Hindlimb muscle (tissue), 1 donor: ENCODE measurements at regions not wholly inside any gene's neighbourhood (a gene's known extent, or its start where the extent isn't known, plus 50 kb on each side); places are given as distances from the start of the nearest gene placed in this dataset.

Experiments
- DNase-seq: peaks from one replicate; pipeline ENCODE4 v3.0.0-alpha.2; 2013

DNA sequence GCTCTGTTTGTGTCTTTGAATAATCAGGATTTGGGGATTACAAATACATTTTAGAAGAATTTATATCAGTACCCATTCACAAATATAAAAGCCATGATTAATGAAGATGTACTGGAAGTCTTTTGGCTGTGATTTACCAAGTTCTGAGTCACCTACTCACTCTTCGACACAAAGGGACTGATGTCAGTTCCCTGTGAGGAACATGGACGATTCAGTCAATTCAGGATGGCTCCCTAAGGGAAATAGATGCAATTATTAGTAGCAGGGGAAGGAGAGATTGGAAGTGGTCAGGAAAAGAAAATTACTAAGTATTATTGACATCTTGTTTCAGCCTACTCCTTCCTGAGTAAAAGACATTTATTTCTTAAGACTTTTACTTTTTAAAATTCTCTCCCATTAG, 550.7 kb upstream of the SLIT2 start:
- no peak for DNase-seq

DNA sequence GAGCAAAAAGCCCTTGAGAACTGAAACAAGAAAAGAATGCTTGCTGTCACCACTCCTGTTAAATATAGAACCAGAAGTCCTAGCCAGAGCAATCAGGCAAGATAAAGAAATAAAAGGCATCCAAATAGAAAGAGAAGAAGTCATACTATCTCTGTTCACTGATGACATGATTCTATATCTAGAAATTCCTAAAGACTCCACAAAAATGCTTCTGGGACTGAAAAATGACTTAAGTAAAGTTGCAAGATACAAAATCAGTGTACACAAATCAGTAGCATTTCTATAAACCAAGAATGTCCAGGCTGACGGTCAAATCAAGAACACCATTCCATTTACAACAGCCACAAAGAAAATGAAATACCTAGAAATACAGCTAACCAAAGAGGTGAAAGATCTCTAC, 552.7 kb upstream of the SLIT2 start:
- DNase-seq = no peak

GRCh38 chr4:19694812-19695211, 556.9 kb upstream of the SLIT2 start:
- DNase-seq = peak; percentile 34

DNA sequence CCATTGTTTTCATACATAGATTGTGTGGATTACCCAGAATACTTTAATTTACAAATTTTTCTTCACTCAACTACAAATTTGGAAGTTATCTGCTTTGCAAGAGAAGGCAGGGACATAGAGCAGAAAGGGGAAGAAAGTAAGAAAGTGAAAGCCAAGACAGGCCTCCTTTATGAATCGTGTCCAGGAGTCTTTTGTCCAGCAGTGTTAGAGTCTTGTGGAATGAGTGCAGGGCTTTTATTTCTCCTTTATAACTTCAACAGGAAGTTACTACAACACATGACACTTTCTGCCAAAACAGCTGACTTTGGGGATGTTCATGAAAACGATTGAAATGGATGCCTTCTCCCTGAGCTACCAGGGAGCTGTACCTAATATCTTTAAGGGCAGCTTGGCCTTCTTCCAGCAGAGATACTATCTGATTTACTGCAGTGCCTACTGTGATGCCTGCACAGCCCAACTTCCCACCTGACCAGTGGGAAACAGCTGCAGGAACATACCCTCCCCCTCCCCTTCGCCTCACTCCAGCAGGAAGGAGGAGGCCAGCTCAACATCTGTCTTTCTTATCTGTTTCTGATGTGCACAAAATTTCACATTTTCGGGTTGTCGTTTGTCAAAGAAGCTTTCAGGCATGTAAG, 557.7 kb upstream of the SLIT2 start:
- DNase-seq = peak; percentile 66

DNA sequence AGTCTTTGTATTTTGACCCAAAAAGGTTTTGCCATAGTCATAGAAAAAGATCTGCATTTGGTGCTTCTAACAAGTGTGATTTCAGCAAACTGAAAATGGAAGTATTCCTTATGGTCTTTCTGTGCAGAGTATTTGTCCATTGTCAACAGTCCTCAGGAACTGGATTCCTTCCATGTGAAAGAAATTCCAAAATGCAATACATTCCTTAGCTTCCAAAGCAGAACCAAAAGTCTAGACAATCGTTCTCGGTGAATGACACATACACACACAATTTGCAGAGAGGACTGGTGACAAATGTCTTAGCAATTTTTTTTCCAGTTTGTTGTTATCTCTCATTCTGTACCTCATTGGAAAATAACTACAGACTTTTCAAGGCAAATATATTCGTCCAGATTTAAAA, 562.2 kb upstream of the SLIT2 start:
- no peak for DNase-seq

- no peak for DNase-seq
These were observed 565.2 kb upstream of the SLIT2 start for GRCh38 chr4:19686456-19686855.

GRCh38 chr4:19684084-19684483, 567.6 kb upstream of the SLIT2 start:
- peak; percentile 16 for DNase-seq

- DNase-seq = peak; percentile 14
These were observed 568.3 kb upstream of the SLIT2 start for GRCh38 chr4:19683426-19683825.

GRCh38 chr4:19677211-19677610, 574.5 kb upstream of the SLIT2 start:
- DNase-seq = no peak

DNA sequence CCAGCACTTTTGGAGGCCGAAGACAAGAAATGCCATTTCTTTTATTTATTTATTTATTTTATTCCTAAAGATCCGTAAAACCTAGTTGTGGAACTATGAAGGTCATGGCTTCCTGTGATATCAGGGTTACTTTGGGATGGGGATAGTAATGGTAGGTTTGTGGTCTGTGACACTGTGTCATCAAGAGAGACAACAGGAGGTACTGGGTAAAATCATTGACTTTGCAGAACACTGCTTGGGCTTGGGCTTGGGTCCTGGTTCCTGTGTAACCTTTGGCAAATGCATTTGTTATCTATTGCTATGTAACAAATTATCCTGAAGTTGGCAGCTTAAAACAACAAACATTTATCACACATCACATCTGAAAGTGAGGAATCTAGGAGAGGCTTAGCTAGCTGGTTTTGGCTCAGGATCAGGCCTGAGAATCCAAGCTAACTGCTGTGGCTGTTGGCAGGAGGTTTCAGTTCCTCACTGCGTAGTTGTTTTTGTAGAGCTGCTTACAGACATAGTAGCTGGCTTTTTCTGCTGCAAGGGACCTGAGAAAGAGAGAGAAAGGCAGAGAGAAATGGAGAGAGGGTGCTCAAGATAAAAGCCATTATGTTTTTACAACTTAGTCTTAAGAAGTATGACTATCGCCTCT, 576.4 kb upstream of the SLIT2 start:
- peak; percentile 27 for DNase-seq

DNA sequence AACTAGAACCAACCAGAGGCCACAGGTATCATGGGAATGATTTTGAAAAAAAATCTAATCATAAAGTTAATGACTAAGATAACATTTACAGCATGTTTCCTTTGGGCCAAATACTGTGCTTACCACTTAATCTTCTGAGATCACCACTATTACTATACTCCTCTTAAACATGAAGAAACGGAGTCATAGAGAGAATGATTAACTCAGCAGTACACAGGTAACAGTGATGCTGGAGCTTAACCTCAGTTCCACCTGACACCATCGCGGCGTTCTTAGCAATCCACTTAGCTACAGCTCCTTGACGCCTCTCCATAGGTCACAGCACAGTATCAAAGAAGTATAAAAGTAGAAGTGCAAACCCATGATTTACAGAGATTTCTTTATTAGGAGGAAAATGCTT, 592.6 kb upstream of the SLIT2 start:
- DNase-seq = no peak

DNA sequence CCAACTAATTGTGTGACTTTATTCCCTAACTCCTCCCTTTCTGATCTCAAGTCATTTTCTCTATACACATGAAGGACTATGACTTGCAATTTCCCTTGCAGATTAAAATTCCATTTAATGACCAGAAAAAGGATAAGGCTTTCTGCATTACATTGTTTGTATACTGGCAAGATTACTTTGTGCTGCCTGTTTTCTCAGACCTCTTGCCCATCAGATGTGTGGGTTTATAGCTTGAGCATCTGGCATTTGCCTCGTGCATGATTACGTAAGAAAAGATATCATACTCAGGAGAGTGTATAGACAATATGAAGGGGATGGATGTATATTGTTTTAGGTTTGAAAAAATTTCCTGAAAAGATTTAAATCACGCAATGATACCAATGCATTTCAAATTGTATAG, 593.8 kb upstream of the SLIT2 start:
- DNase-seq = no peak

DNA sequence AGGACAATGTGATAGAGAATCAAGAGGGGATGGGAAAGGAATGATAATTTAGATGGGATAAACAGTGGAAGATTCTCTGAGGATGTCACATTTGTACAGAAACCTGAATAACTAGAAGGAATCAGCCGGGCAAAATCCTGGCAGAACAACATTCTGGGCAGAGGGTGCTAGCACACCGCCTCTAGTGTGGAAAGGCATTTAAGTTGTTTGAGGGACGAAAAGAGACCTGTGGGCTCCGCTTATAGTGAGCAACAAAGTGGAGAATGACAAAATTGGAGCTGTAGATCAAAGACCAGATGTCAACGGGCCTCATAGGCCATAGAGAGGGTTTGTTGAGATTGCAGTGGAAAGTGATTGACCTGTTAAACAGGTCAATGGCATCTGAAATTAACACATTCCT, 596.0 kb upstream of the SLIT2 start:
- DNase-seq = no peak

GRCh38 chr4:19650903-19651864, 600.5 kb upstream of the SLIT2 start:
- DNase-seq = no peak

- DNase-seq = no peak
These were observed 606.1 kb upstream of the SLIT2 start for GRCh38 chr4:19645589-19645988.

DNA sequence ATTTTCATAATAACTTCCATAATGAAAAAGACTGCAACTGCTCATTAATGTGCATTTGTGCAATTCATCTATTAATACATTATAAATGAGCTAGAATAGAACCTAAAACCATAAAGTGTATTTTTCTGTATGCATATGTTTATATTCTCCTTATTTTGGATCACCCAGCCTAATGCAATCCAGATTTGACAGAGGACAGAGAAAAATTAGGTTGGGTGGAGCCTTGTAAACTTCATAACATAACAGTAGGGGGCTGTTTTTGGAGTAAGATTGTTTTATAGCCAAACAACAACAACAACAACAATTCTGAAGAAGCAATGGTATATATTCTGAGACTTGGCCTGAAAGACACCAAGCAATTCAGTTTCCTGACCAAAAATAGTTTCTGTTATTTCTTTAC, 615.3 kb upstream of the SLIT2 start:
- DNase-seq = no peak

GRCh38 chr4:19631814-19632213, 619.9 kb upstream of the SLIT2 start:
- no peak for DNase-seq

DNA sequence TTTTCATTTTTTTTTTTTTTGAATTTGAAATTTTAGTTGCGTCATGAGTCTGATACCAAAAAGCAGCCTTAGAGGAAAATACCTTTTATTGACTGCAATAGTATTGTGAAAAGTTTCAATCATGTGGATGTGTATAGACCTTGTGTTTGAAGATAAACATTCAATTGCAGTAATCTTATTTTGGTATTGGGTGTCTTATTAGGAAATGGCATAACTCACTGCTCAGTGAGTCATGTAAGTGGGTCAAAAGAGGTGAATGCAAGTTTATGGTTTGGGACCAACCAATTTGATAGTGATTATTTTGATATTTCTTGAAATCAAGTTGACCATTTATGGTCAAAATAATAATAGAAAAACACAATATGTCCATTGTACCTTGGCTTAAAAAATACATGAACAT, 627.8 kb upstream of the SLIT2 start:
- DNase-seq = no peak

DNA sequence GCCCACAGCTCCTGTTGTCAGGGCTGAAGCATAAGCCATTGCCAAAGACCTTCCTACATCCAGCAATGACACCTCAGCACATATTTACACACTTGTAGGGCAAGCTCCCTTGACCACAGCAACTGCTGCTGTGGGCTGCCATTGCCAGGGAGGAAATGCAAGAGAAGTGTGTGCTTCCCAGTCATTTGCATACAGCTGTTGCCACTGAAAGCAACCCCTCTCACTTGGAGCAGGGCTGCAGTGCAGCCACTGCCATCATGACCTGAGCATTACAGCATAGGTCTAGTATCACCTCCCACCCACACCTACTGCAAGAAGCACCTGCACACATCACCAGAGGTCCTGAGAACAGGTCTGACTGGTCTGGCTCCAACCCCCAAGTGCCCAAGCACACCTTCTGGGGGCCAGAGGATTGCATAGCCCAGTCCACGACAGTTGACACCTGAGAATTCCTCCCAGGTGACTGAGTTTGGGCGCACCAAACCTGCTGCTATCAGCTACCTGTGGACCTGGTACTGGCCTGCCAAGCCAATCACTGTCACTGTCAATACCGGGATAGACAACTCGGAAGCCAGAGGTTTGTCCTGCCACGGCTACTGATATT, 636.5 kb upstream of the SLIT2 start:
- DNase-seq = no peak

GRCh38 chr4:19614171-19614570, 637.5 kb upstream of the SLIT2 start:
- DNase-seq = no peak

DNA sequence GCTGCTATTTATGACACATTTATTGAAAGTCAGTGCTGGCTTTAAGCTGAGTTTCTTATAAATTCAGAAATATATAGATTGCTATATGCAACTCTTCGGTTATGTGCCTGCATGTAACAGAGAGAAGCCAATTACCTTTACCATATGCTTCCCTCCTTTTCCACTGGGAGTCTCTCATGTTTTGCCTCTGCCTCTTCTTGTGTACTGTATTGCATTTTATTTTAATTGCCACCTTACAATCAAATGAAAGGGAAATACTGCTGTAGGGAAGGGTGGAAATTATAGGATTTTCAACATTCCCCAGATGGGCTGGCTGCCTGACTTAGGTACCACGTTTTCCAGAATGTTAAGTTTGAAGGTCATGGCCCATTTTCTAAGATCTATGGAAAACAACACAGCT, 655.4 kb upstream of the SLIT2 start:
- DNase-seq = no peak

GRCh38 chr4:19592391-19592790, 659.3 kb upstream of the SLIT2 start:
- DNase-seq = no peak
